ENCODE measurements at regions not wholly inside any gene's neighbourhood (a gene's known extent, or its start where the extent isn't known, plus 50 kb on each side); places are given as distances from the start of the nearest gene placed in this dataset.

GRCh38 chr2:120650022-120650644, 85.5 kb upstream of the GLI2 start:
- no peak overlapping the region for H3K4me3 ChIP-seq (ENCODE audit: low read depth, low read length)
- DNase-seq (ENCODE audit: low read depth): no peak

GRCh38 chr2:120651818-120652217, 83.8 kb upstream of the GLI2 start:
- H3K4me3 ChIP-seq (ENCODE audit: low read depth, low read length): no peak overlapping the region
- DNase-seq (ENCODE audit: low read depth): no peak
- TF ChIP-seq CTCF (IDR thresholded peaks at IDR 0.05; ENCODE audit: low read depth, low read length, missing control alignments): no peak

More at GRCh38 chr2:120650022-120650644, 85.5 kb upstream of the GLI2 start:
- TF ChIP-seq CTCF (IDR thresholded peaks at IDR 0.05; ENCODE audit: low read depth, low read length, missing control alignments): no peak

GRCh38 chr2:120653046-120653445, 82.6 kb upstream of the GLI2 start:
- DNase-seq (ENCODE audit: low read depth): no peak
- TF ChIP-seq CTCF (IDR thresholded peaks at IDR 0.05; ENCODE audit: low read depth, low read length, missing control alignments): no peak
- no peak overlapping the region for H3K4me3 ChIP-seq (ENCODE audit: low read depth, low read length)

- DNase-seq (ENCODE audit: low read depth): no peak
- TF ChIP-seq CTCF (IDR thresholded peaks at IDR 0.05; ENCODE audit: low read depth, low read length, missing control alignments): no peak
- H3K4me3 ChIP-seq (ENCODE audit: low read depth, low read length): no peak overlapping the region
These were observed 81.8 kb upstream of the GLI2 start for GRCh38 chr2:120653871-120654270.

- TF ChIP-seq CTCF (IDR thresholded peaks at IDR 0.05; ENCODE audit: low read depth, low read length, missing control alignments): no peak
- H3K4me3 ChIP-seq (ENCODE audit: low read depth, low read length): no peak overlapping the region
- DNase-seq (ENCODE audit: low read depth): no peak
These were observed 81.1 kb upstream of the GLI2 start for GRCh38 chr2:120654381-120655134.

- TF ChIP-seq CTCF (IDR thresholded peaks at IDR 0.05; ENCODE audit: low read depth, low read length, missing control alignments): no peak
- no peak overlapping the region for H3K4me3 ChIP-seq (ENCODE audit: low read depth, low read length)
- no peak for DNase-seq (ENCODE audit: low read depth)
These were observed 79.3 kb upstream of the GLI2 start for GRCh38 chr2:120656273-120656950.

All from GM12864 (cell line).